ENCODE measurements at regions not wholly inside any gene's neighbourhood (a gene's known extent, or its start where the extent isn't known, plus 50 kb on each side); places are given as distances from the start of the nearest gene placed in this dataset.

DNA sequence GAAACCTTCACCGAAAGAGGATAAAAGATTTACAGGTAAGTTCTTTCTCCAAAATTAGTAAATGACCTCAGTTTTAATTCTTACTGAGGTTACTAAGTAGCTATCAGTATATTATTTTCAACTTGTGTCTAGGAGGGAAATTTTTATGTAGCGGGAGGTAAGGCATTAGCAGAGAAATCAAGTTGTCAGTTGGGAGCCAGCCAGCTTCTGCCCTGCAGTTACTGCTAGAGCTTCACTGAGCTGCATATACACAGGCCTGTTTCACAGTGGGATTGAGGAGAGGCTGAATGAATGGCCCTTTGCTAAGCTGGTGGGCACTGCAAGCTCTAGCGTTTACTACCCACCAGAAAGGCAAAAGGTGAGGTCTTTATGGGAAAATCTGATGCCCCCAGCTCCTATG is 105.7 kb downstream of the ACAA2 start:
- TF ChIP-seq NR2F2 (IDR thresholded peaks at IDR 0.05) (no peak), GABPA (IDR thresholded peaks at IDR 0.05 in 1 of 2, conservative IDR thresholded peaks at IDR 0.05 in 1 of 2) (no peak), JUND (IDR thresholded peaks at IDR 0.05) (no peak), HNF4A (conservative IDR thresholded peaks at IDR 0.05) (no peak), EGR1 (IDR thresholded peaks at IDR 0.05; ENCODE audit: low read depth in 2 of 2) (no peak), HNF4G (IDR thresholded peaks at IDR 0.05) (no peak), SP1 (IDR thresholded peaks at IDR 0.05) (no peak), FOXA1 (IDR thresholded peaks at IDR 0.05) (no peak)
- TF ChIP-seq, protein P1, sequence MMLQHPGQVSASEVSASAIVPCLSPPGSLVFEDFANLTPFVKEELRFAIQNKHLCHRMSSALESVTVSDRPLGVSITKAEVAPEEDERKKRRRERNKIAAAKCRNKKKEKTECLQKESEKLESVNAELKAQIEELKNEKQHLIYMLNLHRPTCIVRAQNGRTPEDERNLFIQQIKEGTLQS (IDR thresholded peaks at IDR 0.05): no peak
- TF ChIP-seq, protein P2, sequence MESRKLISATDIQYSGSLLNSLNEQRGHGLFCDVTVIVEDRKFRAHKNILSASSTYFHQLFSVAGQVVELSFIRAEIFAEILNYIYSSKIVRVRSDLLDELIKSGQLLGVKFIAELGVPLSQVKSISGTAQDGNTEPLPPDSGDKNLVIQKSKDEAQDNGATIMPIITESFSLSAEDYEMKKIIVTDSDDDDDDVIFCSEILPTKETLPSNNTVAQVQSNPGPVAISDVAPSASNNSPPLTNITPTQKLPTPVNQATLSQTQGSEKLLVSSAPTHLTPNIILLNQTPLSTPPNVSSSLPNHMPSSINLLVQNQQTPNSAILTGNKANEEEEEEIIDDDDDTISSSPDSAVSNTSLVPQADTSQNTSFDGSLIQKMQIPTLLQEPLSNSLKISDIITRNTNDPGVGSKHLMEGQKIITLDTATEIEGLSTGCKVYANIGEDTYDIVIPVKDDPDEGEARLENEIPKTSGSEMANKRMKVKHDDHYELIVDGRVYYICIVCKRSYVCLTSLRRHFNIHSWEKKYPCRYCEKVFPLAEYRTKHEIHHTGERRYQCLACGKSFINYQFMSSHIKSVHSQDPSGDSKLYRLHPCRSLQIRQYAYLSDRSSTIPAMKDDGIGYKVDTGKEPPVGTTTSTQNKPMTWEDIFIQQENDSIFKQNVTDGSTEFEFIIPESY (IDR thresholded peaks at IDR 0.05): no peak
- no peaks in the 10 kb centered on the region for H3K36me3 ChIP-seq (ENCODE audit: control insufficient read depth in 4 of 4, insufficient read depth in 3 of 4, low read depth in 1 of 4, low read length in 3 of 4)
- H3K4me3 ChIP-seq (ENCODE audit: low read depth in 1 of 3, low read length in 3 of 3): no peak overlapping the region
- no peak overlapping the region for H3K27ac ChIP-seq (ENCODE audit: low read depth in 1 of 2, low read length in 2 of 2)
- no peak overlapping the region for H3K9ac ChIP-seq (ENCODE audit: low read depth in 1 of 2, low read length in 2 of 2)
- 96% methylated on average over 3 of the region's 3 CpGs for WGBS
- no peaks in the 10 kb centered on the region for H3K9me3 ChIP-seq (ENCODE audit: control insufficient read depth in 4 of 4, low read length in 3 of 4)
- H3K27me3 ChIP-seq (ENCODE audit: control insufficient read depth in 4 of 4, insufficient read depth in 4 of 4, low read length in 3 of 4): no peaks in the 10 kb centered on the region
- DNase-seq (ENCODE audit: low spot score): no peak
- no peaks in the 10 kb centered on the region for H3K4me1 ChIP-seq (ENCODE audit: control insufficient read depth in 4 of 4, insufficient read depth in 4 of 4, low read length in 3 of 4)

DNA sequence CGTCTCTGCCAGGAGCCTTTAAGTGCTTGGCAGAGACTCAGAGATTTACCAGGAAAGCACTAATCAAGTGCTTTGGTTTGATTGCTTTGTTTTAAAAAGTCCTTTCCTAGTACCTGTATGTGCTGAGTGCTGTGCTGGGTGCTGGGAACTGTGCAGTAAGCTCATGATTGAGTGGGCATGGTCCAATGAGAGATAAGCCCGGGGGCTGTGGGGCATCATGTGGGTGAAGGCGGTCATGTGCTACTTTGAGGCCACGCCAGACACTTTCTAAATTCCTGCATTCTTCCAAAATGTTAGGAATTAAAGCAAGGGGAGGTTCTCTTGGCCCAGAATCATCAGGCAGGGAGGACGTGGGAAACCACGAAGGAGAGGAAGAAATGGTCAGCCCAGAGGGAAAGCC is 109.0 kb downstream of the ACAA2 start:
- H3K4me3 ChIP-seq (ENCODE audit: low read depth in 1 of 3, low read length in 3 of 3): no peak overlapping the region
- no peaks in the 10 kb centered on the region for H3K36me3 ChIP-seq (ENCODE audit: control insufficient read depth in 4 of 4, insufficient read depth in 3 of 4, low read depth in 1 of 4, low read length in 3 of 4)
- H3K9ac ChIP-seq (ENCODE audit: low read depth in 1 of 2, low read length in 2 of 2): no peak overlapping the region
- no peaks in the 10 kb centered on the region for H3K27me3 ChIP-seq (ENCODE audit: control insufficient read depth in 4 of 4, insufficient read depth in 4 of 4, low read length in 3 of 4)
- no peak for DNase-seq (ENCODE audit: low spot score)
- TF ChIP-seq, protein P3, sequence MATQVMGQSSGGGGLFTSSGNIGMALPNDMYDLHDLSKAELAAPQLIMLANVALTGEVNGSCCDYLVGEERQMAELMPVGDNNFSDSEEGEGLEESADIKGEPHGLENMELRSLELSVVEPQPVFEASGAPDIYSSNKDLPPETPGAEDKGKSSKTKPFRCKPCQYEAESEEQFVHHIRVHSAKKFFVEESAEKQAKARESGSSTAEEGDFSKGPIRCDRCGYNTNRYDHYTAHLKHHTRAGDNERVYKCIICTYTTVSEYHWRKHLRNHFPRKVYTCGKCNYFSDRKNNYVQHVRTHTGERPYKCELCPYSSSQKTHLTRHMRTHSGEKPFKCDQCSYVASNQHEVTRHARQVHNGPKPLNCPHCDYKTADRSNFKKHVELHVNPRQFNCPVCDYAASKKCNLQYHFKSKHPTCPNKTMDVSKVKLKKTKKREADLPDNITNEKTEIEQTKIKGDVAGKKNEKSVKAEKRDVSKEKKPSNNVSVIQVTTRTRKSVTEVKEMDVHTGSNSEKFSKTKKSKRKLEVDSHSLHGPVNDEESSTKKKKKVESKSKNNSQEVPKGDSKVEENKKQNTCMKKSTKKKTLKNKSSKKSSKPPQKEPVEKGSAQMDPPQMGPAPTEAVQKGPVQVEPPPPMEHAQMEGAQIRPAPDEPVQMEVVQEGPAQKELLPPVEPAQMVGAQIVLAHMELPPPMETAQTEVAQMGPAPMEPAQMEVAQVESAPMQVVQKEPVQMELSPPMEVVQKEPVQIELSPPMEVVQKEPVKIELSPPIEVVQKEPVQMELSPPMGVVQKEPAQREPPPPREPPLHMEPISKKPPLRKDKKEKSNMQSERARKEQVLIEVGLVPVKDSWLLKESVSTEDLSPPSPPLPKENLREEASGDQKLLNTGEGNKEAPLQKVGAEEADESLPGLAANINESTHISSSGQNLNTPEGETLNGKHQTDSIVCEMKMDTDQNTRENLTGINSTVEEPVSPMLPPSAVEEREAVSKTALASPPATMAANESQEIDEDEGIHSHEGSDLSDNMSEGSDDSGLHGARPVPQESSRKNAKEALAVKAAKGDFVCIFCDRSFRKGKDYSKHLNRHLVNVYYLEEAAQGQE (IDR thresholded peaks at IDR 0.05): no peak
- no peak for TF ChIP-seq SP1 (IDR thresholded peaks at IDR 0.05)
- H3K4me1 ChIP-seq (ENCODE audit: control insufficient read depth in 4 of 4, insufficient read depth in 4 of 4, low read length in 3 of 4): no peaks in the 10 kb centered on the region
- WGBS: 71% methylated on average over 6 of the region's 6 CpGs
- H3K9me3 ChIP-seq (ENCODE audit: control insufficient read depth in 4 of 4, low read length in 3 of 4): no peaks in the 10 kb centered on the region
- H3K27ac ChIP-seq (ENCODE audit: low read depth in 1 of 2, low read length in 2 of 2): no peak overlapping the region

DNA sequence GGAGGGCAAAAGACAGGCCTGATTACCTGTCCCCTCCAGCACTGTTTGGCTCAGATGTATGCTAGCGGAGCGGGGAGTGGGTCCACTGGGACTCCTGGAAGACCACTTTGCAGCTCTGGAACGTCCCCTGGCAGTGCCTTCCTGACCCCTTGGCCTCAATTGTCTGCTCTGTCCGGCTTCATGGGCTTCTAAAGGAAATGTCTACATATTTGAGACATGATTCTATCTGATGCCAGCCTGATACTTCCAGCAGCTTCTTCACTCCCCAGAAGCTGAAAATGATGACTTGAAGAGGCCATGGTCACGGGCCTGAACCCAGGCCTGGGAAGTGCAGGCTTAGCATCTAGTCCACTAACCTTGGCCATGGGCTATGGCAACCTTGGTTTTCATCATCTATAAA is 112.1 kb downstream of the ACAA2 start:
- 90% methylated on average over 5 of the region's 5 CpGs for WGBS
- TF ChIP-seq GABPA (IDR thresholded peaks at IDR 0.05 in 1 of 2, conservative IDR thresholded peaks at IDR 0.05 in 1 of 2) (no peak), NR2F2 (IDR thresholded peaks at IDR 0.05) (no peak), EGR1 (IDR thresholded peaks at IDR 0.05; ENCODE audit: low read depth in 2 of 2) (no peak), SP1 (IDR thresholded peaks at IDR 0.05) (no peak), YY1 (IDR thresholded peaks at IDR 0.05) (no peak), RXRA (IDR thresholded peaks at IDR 0.05) (no peak), HNF4G (IDR thresholded peaks at IDR 0.05) (no peak)
- TF ChIP-seq, protein P1 (IDR thresholded peaks at IDR 0.05): no peak
- TF ChIP-seq, protein P3 (IDR thresholded peaks at IDR 0.05): no peak
- TF ChIP-seq, protein P4, sequence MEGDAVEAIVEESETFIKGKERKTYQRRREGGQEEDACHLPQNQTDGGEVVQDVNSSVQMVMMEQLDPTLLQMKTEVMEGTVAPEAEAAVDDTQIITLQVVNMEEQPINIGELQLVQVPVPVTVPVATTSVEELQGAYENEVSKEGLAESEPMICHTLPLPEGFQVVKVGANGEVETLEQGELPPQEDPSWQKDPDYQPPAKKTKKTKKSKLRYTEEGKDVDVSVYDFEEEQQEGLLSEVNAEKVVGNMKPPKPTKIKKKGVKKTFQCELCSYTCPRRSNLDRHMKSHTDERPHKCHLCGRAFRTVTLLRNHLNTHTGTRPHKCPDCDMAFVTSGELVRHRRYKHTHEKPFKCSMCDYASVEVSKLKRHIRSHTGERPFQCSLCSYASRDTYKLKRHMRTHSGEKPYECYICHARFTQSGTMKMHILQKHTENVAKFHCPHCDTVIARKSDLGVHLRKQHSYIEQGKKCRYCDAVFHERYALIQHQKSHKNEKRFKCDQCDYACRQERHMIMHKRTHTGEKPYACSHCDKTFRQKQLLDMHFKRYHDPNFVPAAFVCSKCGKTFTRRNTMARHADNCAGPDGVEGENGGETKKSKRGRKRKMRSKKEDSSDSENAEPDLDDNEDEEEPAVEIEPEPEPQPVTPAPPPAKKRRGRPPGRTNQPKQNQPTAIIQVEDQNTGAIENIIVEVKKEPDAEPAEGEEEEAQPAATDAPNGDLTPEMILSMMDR (IDR thresholded peaks at IDR 0.05; ENCODE audit: low read depth, low read length, missing input control): no peak

More for the DNA sequence above, 112.1 kb downstream of the ACAA2 start:
- no peak overlapping the region for H3K27ac ChIP-seq (ENCODE audit: low read depth in 1 of 2, low read length in 2 of 2)
- H3K27me3 ChIP-seq (ENCODE audit: control insufficient read depth in 4 of 4, insufficient read depth in 4 of 4, low read length in 3 of 4): no peaks in the 10 kb centered on the region
- H3K4me1 ChIP-seq (ENCODE audit: control insufficient read depth in 4 of 4, insufficient read depth in 4 of 4, low read length in 3 of 4): peaks cover 0 to 4% (median 3%) of the 10 kb centered on the region in 4 donors
- no peak overlapping the region for H3K4me3 ChIP-seq (ENCODE audit: low read depth in 1 of 3, low read length in 3 of 3)
- H3K9me3 ChIP-seq (ENCODE audit: control insufficient read depth in 4 of 4, low read length in 3 of 4): no peaks in the 10 kb centered on the region
- no peaks in the 10 kb centered on the region for H3K36me3 ChIP-seq (ENCODE audit: control insufficient read depth in 4 of 4, insufficient read depth in 3 of 4, low read depth in 1 of 4, low read length in 3 of 4)
- DNase-seq (ENCODE audit: low spot score): no peak
- no peak overlapping the region for H3K9ac ChIP-seq (ENCODE audit: low read depth in 1 of 2, low read length in 2 of 2)
